ENCODE measurements at regions not wholly inside any gene's neighbourhood (a gene's known extent, or its start where the extent isn't known, plus 50 kb on each side); places are given as distances from the start of the nearest gene placed in this dataset.
A peak's percentile ranks its signal among the peaks of the same experiment; 100 is the strongest.

GRCh38 chr7:115593111-115593510 lies 437.5 kb downstream of the TFEC start:
- Mint-ChIP-seq H3K9me3 (peaks cover 29% of the 10 kb centered on the region), H3K4me1 (no peaks in the 10 kb centered on the region), H3K27me3 (ENCODE audit: low read depth, poor library complexity) (peaks cover 4% of the 10 kb centered on the region), H3K36me3 (ENCODE audit: low read depth) (no peaks in the 10 kb centered on the region), H3K4me3 (no peak overlapping the region), H3K27ac (no peak overlapping the region)
- TF ChIP-seq CTCF (IDR thresholded peaks at IDR 0.05): no peak
- no peak for DNase-seq

- peak overlapping the region; percentile 63 for H3K27ac Mint-ChIP-seq
Observed at GRCh38 chr7:115585015-115585718, 445.4 kb downstream of the TFEC start.

GRCh38 chr7:115582956-115583355 lies 447.6 kb downstream of the TFEC start:
- no peak for TF ChIP-seq CTCF (IDR thresholded peaks at IDR 0.05)
- H3K9me3 Mint-ChIP-seq: no peaks in the 10 kb centered on the region
- H3K27me3 Mint-ChIP-seq (ENCODE audit: low read depth, poor library complexity): peaks cover 6% of the 10 kb centered on the region
- H3K36me3 Mint-ChIP-seq (ENCODE audit: low read depth): no peaks in the 10 kb centered on the region
- DNase-seq: no peak
- H3K27ac Mint-ChIP-seq: no peak overlapping the region
- H3K4me1 Mint-ChIP-seq: peaks cover 9% of the 10 kb centered on the region
- no peak overlapping the region for H3K4me3 Mint-ChIP-seq

More at GRCh38 chr7:115585015-115585718, 445.4 kb downstream of the TFEC start:
- Mint-ChIP-seq H3K27me3 (ENCODE audit: low read depth, poor library complexity) (peaks cover 6% of the 10 kb centered on the region), H3K36me3 (ENCODE audit: low read depth) (no peaks in the 10 kb centered on the region), H3K4me1 (peaks cover 9% of the 10 kb centered on the region), H3K4me3 (no peak overlapping the region), H3K9me3 (no peaks in the 10 kb centered on the region)
- DNase-seq: no peak
- TF ChIP-seq CTCF (IDR thresholded peaks at IDR 0.05): no peak

DNA sequence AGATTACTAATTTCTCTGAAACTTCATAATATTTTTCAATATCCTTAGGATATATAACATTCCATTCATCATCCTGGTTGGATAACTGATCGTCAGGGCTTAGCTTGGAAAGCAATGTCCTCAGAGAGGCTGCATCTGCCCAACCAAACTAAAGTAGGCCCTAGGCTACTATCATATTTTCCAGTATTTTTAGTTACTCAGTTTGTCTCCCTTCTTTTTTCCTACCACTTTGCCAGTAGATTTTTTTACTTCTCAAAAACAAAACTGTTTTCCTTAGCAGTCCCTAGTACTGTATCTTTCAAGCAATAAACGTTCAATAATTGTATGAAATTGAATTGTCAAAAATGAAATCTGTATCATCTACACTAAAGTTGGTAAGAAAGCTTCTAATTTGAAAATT lies 452.0 kb downstream of the TFEC start:
- no peaks in the 10 kb centered on the region for H3K9me3 Mint-ChIP-seq
- no peaks in the 10 kb centered on the region for H3K4me1 Mint-ChIP-seq
- TF ChIP-seq CTCF (IDR thresholded peaks at IDR 0.05): no peak
- no peak overlapping the region for H3K27ac Mint-ChIP-seq
- no peak overlapping the region for H3K4me3 Mint-ChIP-seq
- no peaks in the 10 kb centered on the region for H3K36me3 Mint-ChIP-seq (ENCODE audit: low read depth)
- DNase-seq: no peak
- peaks cover 5% of the 10 kb centered on the region for H3K27me3 Mint-ChIP-seq (ENCODE audit: low read depth, poor library complexity)

DNA sequence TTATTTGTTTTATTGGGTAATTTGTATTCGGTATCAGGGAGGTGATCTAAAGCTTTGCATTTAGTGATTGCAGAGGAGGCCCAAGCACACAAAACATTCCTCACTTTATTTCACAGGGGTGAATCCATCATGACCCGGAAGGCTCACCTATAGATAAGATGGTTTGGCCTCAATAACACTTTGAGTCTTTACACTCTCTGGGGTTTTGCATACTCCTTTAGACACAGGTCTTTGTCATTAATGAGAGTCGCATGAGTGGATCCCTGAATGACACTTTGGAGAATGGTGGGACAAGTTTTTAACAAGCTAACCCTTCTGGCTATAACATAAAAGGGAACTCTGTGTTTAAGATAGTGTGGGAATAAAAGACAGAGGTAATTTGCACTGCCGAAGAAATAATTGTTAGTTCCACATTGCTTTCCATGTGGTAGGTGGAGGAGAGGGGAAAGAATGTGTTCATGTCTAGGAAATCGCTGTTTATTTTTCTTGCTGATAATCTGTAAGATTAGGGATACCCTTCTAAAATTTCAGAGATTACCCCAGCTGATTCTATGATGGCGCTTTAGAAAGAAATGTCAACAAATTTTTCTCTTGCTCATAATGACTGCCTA lies 455.8 kb downstream of the TFEC start:
- no peaks in the 10 kb centered on the region for H3K9me3 Mint-ChIP-seq
- H3K4me3 Mint-ChIP-seq: no peak overlapping the region
- no peak overlapping the region for H3K27ac Mint-ChIP-seq
- H3K4me1 Mint-ChIP-seq: no peaks in the 10 kb centered on the region
- no peak for DNase-seq
- H3K27me3 Mint-ChIP-seq (ENCODE audit: low read depth, poor library complexity): peaks cover 2% of the 10 kb centered on the region
- TF ChIP-seq CTCF (IDR thresholded peaks at IDR 0.05): no peak
- H3K36me3 Mint-ChIP-seq (ENCODE audit: low read depth): no peaks in the 10 kb centered on the region

GRCh38 chr7:115572111-115572510 lies 458.5 kb downstream of the TFEC start:
- H3K27ac Mint-ChIP-seq: no peak overlapping the region
- H3K9me3 Mint-ChIP-seq: no peaks in the 10 kb centered on the region
- H3K27me3 Mint-ChIP-seq (ENCODE audit: low read depth, poor library complexity): peaks cover 2% of the 10 kb centered on the region
- H3K36me3 Mint-ChIP-seq (ENCODE audit: low read depth): no peaks in the 10 kb centered on the region
- no peak for TF ChIP-seq CTCF (IDR thresholded peaks at IDR 0.05)
- DNase-seq: no peak
- no peaks in the 10 kb centered on the region for H3K4me1 Mint-ChIP-seq
- H3K4me3 Mint-ChIP-seq: no peak overlapping the region

Data from nephron progenitor cell (in vitro differentiated cells).